GM20431 (cell line): ENCODE measurements at regions not wholly inside any gene's neighbourhood (a gene's known extent, or its start where the extent isn't known, plus 50 kb on each side); places are given as distances from the start of the nearest gene placed in this dataset.

Experiments
- in situ Hi-C: fragments of 300-500 bp; cut with MseI, MboI; formaldehyde crosslinking; loops from one replicate; pipeline ENCODE4 v1.15.0; 2020; ENCODE audit warnings: low sequenced_read_pairs; ENCODE audit not compliant: unreplicated experiment

- in situ Hi-C loops, result no loop called here
Measured at GRCh38 chr5:167448376-167448775, 843.1 kb upstream of the WWC1 start.

- in situ Hi-C loops, result no loop called here
Measured at GRCh38 chr5:167451076-167451475, 840.4 kb upstream of the WWC1 start.

- in situ Hi-C loops, result no loop called here
Measured at GRCh38 chr5:167452136-167452535, 839.3 kb upstream of the WWC1 start.

- in situ Hi-C loops, result no loop called here
Measured at GRCh38 chr5:167453246-167454030, 838.0 kb upstream of the WWC1 start.

- in situ Hi-C loops, result no loop called here
Measured at GRCh38 chr5:167458412-167458811, 833.0 kb upstream of the WWC1 start.

- in situ Hi-C loops, result no loop called here
Measured at GRCh38 chr5:167460449-167461020, 830.9 kb upstream of the WWC1 start.

- in situ Hi-C loops, result no loop called here
Measured at GRCh38 chr5:167463939-167464338, 827.5 kb upstream of the WWC1 start.

GRCh38 chr5:167466992-167467391 lies 824.5 kb upstream of the WWC1 start:
- in situ Hi-C loops, result no loop called here

- in situ Hi-C loops, result no loop called here
Measured at GRCh38 chr5:167472566-167473108, 818.8 kb upstream of the WWC1 start.

GRCh38 chr5:167478188-167478587 lies 813.3 kb upstream of the WWC1 start:
- in situ Hi-C loops, result no loop called here

- in situ Hi-C loops, result no loop called here
Measured at GRCh38 chr5:167479779-167480178, 811.7 kb upstream of the WWC1 start.

GRCh38 chr5:167481345-167481744 lies 810.1 kb upstream of the WWC1 start:
- in situ Hi-C loops, result no loop called here

- in situ Hi-C loops, result no loop called here
Measured at GRCh38 chr5:167482555-167482954, 808.9 kb upstream of the WWC1 start.

- in situ Hi-C loops, result no loop called here
Measured at GRCh38 chr5:167485061-167485774, 806.2 kb upstream of the WWC1 start.

GRCh38 chr5:167488371-167488770 lies 803.1 kb upstream of the WWC1 start:
- in situ Hi-C loops, result no loop called here

- in situ Hi-C loops, result no loop called here
Measured at GRCh38 chr5:167489202-167489601, 802.2 kb upstream of the WWC1 start.

GRCh38 chr5:167503926-167504720 lies 787.3 kb upstream of the WWC1 start:
- in situ Hi-C loops, result no loop called here

- in situ Hi-C loops, result no loop called here
Measured at GRCh38 chr5:167507463-167508233, 783.8 kb upstream of the WWC1 start.

- in situ Hi-C loops, result no loop called here
Measured at GRCh38 chr5:167509076-167509475, 782.4 kb upstream of the WWC1 start.
